ENCODE measurements at regions not wholly inside any gene's neighbourhood (a gene's known extent, or its start where the extent isn't known, plus 50 kb on each side); places are given as distances from the start of the nearest gene placed in this dataset.
"Not testable (repeated sequence)": the region's sequence is repeated elsewhere in the genome, so short reads cannot be mapped to it uniquely, and the experiment has no call there.

DNA sequence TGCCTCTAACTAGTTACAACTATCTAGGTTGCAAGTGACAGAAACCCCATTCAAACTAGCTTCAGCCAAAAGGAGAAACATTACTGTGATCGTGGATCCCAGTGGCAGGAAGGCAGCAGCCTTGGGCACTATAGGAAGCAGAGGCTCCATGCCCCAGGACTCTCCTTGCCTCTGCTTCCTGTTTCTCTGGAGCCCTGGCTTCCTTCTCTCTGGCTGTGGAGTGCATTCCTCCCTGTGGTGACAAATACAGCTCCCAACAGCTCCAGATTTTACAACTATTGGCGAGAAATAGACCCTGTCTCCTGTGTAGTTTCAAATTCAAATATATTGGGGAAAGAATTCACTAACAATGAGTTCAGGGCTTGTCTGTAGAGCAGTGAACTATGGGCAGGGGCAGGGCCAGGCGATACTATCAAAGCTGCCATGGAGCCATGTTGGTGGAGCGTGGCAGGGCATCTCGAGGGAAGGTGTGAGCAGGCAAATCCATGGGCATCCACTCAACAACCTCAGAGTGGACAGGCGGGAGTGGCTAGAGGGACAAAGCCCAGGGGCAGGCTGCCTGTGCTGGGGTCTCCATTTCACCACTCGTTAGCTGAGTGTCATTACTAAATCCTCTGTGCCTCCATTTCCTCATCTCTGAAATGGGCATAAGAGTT, 189.5 kb downstream of the ERCC6L2 start:
- DNase-seq (ENCODE audit: low read depth in 2 of 2), result no peak

DNA sequence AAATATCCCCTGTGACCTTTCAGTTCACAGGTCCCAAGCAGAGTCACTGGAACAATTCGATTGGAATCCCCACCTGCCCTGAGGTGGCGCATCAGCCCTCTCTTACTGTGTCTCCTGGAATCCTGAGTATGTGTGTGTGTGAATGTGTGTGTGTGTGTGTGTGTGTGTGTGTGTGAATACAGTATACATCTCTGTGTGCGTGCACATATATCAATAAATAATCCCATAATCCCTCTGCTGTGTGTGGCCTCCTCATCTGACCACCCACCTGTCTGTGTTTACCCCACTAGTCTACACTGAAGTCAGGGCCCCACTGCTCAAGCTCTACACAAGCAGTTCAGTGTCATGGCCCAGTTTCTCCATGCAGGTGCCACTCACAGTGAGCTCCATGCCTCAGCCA, 187.4 kb downstream of the ERCC6L2 start:
- DNase-seq (ENCODE audit: low read depth in 2 of 2), result no peak

DNA sequence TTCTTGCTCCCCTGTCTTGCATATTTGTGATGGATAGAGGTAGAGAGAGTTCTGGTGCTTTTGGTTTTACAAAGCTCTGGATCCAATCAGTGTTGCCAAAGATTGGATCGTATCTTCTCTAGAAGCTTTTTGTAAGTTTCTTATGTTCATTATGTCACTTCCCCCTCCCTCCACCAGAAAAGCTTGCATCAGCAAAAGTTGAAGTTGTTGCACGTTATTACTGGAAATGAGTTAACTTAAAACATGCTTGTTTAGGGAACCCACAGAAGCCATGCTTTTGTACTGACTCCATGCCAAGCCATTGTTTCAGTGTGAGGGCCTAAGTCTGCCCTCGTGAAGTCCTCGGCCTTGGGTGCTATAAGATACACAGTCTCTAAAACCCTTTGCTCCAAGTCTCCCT, 186.5 kb downstream of the ERCC6L2 start:
- no peak for DNase-seq (ENCODE audit: low read depth in 2 of 2)

DNA sequence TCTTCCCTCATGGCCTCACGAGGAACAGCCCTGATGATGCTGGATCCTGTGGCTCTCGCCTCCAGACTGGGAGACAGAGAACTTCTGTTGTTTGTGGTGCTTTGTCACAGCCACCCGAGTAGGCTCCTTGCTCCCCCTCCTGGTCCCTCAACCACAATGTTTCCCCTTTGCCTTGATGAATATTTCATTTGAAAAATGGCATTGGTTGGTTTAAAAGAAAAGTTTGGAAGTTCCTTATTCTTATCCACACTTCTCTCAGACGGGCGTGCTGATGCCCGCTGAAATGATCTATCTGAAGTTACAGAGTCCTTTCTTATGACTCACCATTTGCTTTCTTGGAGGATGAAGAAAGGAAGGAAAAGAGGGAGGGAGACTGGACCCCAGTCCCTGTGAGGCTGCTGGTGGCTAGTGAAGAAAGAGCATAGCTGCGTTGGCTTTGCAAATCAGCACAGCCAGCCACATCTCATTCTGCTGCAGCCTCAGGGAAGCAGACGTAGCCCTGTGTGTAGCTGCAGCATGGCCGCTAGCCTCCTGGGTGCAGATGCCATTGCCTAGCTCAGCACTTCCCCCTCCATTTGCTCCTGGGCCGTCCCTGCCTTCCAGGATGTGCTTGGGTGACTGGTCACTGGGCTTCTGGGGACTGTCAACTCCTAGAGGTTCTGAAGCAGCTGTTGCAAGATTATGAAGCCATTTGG, 185.9 kb downstream of the ERCC6L2 start:
- peak; percentile 11 to 12 for DNase-seq (ENCODE audit: low read depth in 2 of 2)

DNA sequence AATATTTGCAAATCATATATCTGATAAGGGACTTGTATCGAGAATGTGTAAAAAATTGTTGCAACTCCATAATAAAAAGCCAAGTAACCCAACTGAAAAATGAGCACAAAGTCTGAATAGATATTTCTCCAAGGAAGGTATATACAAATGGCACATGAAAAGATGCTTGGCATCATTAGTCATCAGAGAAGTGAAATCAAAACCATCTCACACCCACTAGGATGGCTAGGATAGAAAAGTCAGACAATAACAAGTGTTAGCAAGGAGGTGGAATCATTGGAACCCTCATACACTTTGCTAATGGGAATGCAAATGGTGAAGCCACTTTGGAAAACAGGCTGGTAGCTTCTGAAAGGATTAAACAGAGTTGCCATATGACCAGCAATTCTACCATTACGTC, 182.7 kb downstream of the ERCC6L2 start:
- no peak for DNase-seq (ENCODE audit: low read depth in 2 of 2)

DNA sequence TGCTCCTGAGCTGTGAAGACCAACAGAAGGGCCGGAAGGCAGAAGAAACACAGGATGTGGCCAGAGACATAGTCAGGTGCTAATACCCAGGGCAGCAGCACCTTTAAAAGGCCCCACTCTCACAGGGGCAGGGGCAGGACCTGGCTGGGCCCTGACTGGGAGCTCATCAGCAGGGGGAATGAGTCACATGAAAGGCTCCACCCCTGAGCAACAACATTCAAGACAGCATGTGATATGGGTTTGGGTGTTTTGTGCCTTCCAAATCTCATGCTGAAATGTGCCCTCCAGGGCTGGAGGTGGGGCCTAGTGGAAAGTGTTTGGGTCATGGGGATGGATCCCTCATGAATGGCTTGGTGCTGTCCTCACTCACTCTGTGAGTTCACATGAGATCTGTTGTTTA, 181.7 kb downstream of the ERCC6L2 start:
- DNase-seq (ENCODE audit: low read depth in 2 of 2), result no peak

DNA sequence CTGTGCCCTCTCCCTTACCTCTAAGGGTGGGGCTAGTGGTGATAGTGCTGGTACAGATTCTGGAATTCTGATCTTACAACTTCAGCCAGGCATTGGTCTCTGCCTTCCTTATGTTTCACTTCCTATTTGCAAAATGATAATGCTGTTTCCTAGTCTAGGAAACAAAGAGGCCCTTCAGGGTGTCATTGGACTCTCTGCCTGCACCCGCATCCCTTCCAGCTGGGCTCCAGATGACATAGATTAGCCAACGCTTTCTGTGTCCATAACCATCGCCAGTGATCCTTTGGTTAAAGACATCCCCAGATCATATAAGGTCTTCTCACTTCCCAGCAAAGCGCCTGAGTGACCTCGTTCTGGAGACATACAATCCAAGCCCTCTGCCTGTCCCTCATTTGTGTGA, 180.7 kb downstream of the ERCC6L2 start:
- DNase-seq (ENCODE audit: low read depth in 2 of 2), result no peak

DNA sequence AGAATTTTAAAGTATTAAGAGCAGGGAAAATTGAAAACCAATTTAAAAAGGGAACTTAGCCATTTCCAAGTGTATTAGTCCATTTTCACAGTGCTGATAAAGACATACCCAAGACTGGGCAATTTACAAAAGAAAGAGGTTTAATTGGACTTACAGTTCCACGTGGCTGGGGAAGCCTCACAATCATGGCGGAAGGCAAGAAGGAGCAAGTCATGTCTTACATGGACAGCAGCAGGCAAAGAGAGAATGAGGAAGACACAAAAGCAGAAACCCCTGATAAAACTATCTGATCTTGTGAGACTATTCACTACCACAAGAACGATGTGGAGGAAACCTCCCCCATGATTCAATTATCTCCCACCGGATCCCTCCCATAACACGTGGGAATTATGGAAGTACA, 178.8 kb downstream of the ERCC6L2 start:
- not testable (repeated sequence) for DNase-seq (ENCODE audit: low read depth in 2 of 2)

DNA sequence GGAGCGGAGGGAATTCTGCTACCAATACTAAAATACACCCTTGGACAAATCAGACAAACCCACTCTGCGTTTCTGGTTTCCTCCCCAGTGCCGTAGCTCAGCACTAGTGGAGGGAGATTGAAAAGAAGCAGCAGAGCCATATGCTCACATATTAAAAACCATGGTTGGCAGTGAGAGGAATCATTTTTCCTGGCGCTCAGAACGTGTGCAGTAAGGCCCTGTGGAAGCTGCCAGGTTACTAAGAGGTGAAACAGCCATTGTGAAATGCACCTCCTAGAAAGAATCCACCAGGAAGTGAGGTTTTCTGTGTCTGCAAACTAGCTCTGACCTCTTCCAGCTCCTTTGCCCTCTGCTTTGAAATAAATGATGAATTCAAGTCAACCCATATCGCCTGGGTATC, 177.2 kb downstream of the ERCC6L2 start:
- DNase-seq (ENCODE audit: low read depth in 2 of 2), result no peak

DNA sequence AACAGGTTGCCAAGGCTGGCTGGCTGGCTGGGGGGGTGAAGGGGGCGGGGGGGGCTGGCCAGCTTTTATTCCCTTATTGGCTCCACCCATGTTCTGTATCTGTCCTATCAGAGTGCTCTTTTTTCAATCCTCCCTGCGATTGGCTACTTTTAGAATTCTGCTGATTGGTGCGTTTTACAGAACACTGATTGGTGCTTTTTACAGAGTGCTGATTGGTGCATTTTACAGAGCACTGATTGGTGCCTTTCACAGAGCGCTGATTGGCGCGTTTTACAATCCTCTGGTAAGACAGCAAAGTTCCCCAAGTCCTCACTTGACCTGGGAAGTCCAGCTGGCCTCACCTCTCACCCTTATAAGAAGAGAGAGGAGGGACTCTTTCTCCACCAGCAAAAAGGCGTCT, 175.9 kb downstream of the ERCC6L2 start:
- no peak for DNase-seq (ENCODE audit: low read depth in 2 of 2)

DNA sequence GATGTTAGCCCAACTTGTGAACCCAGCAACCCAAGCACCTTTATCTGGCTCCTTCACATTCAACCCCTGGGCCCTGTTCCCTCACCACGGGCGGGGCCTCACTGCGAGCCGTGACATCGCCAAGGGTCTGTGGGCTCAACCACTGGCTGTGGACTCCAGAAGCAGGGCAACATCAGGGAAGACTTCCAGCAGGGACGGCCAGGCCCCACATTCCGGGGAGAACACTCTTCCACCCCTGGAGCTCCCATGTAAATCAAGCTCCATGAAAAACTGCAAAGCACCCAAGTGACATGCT, 175.3 kb downstream of the ERCC6L2 start:
- no peak for DNase-seq (ENCODE audit: low read depth in 2 of 2)

DNA sequence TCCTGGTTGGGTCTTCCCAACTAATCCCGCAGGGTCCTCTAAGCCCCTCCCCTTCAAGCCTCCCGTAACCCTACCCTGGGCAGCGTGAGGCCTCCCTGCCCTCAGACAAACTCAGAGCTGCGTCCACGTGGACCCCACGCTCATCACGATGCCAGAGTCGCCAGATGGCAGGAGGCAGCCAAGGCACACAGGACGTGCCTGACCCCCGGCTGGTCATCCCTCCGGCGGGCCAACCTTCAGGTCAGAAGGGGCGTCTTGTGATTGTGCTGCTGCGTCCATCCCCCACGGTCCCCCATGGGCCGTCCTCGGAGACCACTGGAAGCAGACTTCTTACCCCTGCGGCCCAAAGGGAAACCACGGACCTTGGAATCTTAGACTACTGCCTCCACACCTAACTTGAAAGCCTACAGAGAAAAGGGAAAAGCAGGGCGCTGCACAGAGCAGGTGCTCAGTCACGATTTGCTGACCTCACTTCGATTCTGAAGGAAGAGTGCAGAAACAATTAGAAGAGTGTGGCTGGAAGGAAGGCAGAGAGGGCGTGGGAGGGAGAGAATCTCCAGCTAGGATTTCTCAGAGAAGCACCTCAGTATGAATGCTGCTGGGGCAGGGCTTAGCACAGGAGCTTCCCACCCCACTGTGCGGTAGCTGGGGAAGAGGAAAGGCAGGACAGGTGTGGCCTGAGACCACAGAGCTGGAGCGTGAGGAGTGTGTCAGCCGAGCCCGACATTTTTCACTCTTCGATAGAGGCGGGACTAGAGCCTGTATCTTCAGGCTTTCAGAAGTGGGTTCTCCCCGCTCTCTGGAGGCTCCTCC, 174.8 kb downstream of the ERCC6L2 start:
- DNase-seq (ENCODE audit: low read depth in 2 of 2), result no peak

DNA sequence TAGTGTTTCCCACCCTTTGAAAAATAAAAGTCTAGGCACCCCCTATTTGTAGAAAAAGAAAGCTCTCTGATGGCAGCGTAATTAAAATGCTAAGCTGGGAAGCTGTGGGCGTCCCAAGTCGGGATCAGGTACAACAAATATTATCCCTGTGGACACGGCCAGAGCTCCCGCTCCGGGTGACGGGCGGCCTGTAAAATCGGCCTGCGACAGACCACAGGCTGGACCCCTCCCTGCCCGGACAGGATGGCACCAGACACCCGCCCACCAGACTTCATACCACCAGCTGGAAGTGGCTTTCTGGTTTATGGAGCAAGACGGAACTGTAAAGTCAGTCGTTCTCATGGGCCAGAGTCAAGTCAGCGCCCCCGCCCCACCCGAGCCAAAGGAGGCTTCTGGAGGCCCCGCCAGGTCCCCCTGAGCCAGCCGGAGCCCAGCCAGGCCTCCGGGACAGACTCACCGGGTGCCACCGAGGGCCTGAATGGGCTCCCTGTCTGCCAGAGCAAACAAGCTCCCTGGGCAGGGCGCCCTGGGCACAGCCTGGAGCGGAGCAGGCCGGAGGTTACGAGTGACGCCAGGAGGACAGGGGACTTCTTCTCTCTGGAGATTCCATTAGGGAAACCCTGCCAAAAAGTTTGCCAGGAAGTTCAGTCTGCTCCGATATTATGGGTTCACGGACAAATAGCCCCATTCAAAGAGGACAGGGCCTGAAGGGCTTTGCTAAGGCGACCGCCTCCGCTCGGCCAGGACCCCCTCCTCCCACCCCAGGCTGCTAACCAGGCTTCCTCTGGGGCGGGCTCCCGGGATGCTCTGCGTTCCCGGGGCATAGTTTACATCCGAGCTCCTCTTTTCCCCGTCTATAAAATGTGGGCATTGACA, 173.7 kb downstream of the ERCC6L2 start:
- no peak for DNase-seq (ENCODE audit: low read depth in 2 of 2)

DNA sequence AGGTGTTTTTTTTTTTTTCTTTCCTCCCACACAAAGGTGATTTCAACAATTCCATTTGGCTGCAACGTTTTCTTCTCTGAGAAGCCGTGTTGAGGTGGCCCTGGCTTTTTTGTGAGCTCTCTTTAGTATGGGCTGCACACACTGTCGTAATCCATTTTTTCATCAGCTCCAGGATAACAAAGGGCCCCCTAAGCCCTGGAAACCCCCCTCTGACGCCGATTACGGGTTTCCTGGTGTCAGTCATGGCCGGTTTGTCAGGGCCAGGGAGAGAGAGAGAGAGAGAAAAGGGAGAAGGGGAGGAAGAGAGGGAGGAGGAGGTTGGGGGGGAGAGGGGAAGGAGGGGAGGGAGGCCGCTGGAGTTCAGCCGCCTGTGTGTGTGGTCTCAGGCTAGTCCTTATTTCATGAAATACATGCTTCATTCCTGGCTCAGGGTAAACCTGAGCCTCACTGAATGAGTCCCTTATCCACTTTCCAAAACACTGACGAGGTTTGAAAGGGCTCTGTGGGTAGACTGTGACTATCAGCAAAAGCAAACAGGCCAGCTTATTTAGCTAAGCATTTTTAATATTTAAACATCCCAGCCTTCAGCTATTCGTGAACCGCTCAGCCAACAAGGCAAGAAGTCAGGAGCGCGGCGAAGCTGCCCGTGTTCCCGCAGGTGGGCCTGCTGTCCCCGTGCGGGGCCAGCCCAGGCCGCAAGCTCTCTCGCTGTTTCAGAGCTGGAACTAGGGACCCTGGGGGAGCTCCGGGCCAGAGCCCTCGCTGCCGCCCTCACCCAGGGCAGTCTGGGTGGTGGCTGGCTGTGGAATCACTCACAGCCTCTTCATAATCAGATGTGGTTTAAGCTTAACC, 172.8 kb downstream of the ERCC6L2 start:
- DNase-seq (ENCODE audit: low read depth in 2 of 2), result no peak

DNA sequence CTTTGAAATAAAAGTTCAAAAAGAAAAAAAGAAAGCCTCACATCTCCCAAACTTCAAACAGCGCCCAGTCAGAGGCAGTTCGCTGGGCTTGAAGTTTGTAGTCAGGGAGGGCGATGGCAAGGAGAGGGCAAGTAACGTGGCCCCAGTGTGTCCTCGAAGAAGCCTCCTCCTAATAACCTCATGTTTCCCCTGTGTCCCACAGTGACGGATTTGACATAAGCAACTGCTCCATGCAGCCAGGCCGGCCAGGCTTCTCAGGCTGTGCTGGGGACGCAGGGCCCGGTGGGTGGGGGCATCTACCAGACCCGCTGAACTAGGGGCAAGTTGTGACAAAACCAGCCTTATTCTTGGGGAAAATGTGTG, 172.2 kb downstream of the ERCC6L2 start:
- no peak for DNase-seq (ENCODE audit: low read depth in 2 of 2)

DNA sequence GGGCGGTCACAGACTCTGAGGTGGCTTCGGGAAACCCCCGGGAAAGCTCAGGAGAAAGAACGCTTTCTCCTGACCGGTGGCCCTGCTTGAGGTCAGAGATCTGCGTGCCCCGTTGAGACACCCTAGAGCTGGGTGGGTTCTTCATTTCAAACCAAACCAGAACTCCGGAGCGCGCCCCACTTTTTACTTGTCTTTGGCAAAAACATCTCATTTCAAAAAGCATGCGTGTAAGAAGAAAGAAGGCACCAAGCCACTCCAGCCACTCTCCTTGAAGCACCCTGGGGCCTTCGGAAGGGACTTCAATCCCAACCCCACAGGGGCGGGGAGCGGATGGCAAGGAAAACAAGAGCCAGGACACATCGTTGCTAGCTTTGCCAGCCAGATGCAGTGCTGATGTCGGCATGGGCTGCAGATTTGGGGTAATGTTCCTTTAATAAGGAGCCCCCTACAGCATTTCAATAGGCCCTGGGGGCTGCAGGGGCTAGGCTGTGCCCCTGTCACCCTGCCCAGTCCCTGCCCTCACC, 171.7 kb downstream of the ERCC6L2 start:
- no peak for DNase-seq (ENCODE audit: low read depth in 2 of 2)

DNA sequence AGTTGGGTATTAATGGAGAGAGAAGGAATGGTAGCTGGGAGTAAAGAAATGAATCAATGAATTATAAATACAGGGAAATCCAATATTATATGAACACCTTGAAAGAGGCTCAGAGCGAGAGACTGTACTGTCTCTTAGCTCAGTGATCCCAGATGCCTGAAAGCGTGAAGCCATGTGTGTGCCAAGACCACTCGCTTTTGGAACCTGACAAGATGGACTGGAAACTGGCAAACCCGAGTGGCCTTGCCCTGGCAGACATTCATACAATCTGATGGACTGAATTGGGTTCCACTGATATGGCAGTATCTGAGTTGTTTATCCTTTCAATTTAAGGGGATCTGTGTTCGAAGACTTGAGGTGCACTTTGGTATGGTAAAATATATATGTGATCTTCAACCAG, 170.3 kb downstream of the ERCC6L2 start:
- DNase-seq (ENCODE audit: low read depth in 2 of 2), result no peak

DNA sequence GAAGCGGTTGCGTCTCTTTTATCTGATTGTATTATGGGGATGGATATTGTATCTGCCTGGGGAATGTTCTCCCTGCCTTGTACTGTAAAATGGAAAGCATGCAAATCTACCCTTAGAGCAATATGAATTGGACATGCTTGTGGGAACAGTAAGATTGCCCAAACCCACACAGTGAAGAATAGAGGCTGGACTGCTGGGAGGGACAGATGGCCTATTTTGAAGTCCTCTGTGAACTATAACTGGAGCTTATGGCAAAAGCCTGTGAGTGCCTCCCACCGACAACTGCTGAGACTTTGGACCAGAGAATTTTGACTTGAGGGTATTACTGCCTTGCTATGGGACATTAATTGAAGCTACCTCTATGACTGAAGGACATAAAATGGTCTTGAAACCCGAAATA, 168.9 kb downstream of the ERCC6L2 start:
- no peak for DNase-seq (ENCODE audit: low read depth in 2 of 2)

DNA sequence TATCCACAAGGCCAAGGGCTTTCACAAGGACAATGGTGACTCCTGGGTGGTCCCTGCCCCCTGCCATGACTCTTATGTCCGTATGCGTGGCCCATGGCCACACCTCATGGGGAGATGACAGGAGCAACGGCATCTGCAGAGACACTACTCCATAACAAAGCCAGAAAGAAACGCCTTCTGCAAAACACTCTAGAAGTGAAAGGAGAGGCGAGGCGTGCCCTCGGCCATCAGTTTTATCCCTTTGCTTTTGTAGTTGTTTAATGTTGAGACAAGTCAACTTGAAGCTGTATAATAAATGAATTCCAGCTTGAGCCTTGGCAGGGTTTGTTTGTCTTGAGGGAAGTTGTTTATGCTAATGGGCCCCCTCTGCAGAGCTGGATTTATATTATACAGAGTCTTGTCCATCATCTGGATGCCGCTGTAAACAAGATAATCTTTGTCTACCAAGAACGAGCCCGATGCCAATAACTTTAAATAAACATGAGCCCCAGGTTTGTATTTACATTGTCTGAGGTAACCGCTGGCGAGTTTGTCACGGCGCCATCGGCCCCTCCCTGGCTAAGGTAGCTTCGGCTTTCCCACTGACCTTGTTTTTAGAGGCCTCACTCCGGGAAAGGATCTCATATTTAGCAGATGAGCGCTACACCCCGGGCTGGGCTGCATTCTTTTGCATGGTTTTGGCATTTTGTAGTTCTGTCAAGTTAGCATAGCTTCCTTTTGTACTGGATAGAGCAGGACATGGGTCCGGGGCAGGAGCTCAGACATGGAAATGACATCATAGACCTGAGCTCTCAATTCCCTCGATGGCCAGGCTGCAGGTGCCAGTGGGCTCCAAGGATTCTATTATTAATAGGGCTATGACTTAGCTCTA, 165.3 kb downstream of the ERCC6L2 start:
- DNase-seq (ENCODE audit: low read depth in 2 of 2), result no peak

DNA sequence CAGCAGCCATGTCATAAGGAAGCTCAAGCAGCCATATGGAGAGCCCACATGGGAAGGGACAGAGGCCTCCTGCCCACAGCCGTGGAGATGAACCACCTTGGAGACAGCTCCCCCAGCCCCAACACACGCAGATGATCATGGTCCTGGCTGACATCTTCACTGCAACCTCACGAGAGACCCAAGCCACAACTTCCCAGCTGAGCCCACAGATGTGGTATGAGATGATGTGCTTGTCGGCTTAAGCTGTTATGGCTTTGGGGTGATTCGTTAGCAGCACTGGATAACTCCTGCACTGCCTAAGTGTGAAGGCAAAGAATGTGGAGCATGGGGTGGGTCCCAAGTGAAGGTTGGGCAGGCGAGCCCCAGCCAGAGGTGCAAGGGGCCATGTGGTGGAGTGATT, 163.4 kb downstream of the ERCC6L2 start:
- DNase-seq (ENCODE audit: low read depth in 2 of 2), result no peak
